ENCODE measurements at regions not wholly inside any gene's neighbourhood (a gene's known extent, or its start where the extent isn't known, plus 50 kb on each side); places are given as distances from the start of the nearest gene placed in this dataset.

DNA sequence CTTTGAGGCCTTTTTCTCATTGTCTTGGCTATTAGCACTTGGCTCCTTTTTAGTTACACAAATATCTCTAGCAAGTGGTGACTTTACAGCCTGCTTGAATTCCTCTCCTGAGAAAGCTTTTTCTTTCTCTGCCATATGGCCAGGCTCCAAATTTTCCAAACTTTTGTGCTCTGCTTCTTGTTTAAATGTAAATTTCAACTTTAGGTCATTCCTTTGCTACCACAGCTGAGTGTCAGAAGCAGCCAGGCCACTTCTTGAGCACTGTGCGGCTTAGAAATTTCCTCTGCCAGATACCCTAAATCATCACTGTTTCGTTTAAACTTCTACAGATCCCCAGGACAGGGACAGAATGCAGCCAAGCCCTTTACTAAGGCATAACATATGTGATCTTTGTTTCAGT, 222.4 kb downstream of the FBXO8 start (continued):
- TF ChIP-seq, protein P1, sequence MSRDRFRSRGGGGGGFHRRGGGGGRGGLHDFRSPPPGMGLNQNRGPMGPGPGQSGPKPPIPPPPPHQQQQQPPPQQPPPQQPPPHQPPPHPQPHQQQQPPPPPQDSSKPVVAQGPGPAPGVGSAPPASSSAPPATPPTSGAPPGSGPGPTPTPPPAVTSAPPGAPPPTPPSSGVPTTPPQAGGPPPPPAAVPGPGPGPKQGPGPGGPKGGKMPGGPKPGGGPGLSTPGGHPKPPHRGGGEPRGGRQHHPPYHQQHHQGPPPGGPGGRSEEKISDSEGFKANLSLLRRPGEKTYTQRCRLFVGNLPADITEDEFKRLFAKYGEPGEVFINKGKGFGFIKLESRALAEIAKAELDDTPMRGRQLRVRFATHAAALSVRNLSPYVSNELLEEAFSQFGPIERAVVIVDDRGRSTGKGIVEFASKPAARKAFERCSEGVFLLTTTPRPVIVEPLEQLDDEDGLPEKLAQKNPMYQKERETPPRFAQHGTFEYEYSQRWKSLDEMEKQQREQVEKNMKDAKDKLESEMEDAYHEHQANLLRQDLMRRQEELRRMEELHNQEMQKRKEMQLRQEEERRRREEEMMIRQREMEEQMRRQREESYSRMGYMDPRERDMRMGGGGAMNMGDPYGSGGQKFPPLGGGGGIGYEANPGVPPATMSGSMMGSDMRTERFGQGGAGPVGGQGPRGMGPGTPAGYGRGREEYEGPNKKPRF (IDR thresholded peaks at IDR 0.05; ENCODE audit: low read depth, low read length), result no peak

DNA sequence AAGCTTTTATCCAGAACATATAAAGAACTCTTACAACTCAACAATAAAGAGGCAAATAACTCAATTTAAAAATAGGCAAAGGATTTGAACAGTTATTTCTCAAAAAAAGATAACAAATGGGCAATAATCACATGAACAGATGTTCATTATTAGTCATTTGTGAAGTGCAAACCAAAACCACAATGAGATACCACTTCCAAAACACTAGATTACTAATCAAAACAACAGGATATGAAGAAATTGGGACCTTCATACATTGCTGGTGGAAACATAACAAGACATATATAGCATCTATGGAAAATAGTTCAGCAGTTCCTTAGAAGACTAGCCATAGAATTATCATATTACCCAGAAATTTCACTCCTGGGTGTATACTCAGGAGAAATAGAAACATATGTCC, 224.6 kb downstream of the FBXO8 start:
- no peaks in the 10 kb centered on the region for H3K27me3 ChIP-seq (ENCODE audit: control insufficient read depth in 2 of 2, insufficient read depth in 2 of 2, low read length in 2 of 2)
- FAIRE-seq (no peak), ATAC-seq (no peak), DNase-seq (ENCODE audit: extremely low read depth in 1 of 4, low spot score in 3 of 4) (no peak)
- no peak overlapping the region for H3K4me2 ChIP-seq (ENCODE audit: insufficient read depth, low read length)
- no peak overlapping the region for H3K9ac ChIP-seq (ENCODE audit: insufficient read depth in 1 of 2, low read depth in 2 of 2, low read length in 2 of 2)
- H3K4me3 ChIP-seq, result no peak overlapping the region
- in situ Hi-C loops (cut with MboI) (no loop called here), intact Hi-C loops (cut with micrococcal nuclease) (no loop called here)
- H3K9me3 ChIP-seq (replicated peaks; ENCODE audit: control insufficient read depth, insufficient read depth, low read depth, low read length), result no peaks in the 10 kb centered on the region
- no peak for TF ChIP-seq TAF9B (IDR thresholded peaks at IDR 0.05; ENCODE audit: partially characterized antibody)
- no peaks in the 10 kb centered on the region for H3K36me3 ChIP-seq (ENCODE audit: control insufficient read depth, insufficient read depth, low read length)
- BruUV-seq (replicated peaks), result no TSS peak
- H4K20me1 ChIP-seq (replicated peaks; ENCODE audit: control insufficient read depth, insufficient read depth, low read length), result no peaks in the 10 kb centered on the region
- no peak overlapping the region for H2AFZ ChIP-seq (ENCODE audit: low read depth, low read length)
- no peaks in the 10 kb centered on the region for H3K4me1 ChIP-seq (replicated peaks in 1 of 2; ENCODE audit: control insufficient read depth in 2 of 2, insufficient read depth in 2 of 2, low read length in 2 of 2)
- no peaks in the 10 kb centered on the region for H3K9me1 ChIP-seq (ENCODE audit: control insufficient read depth, insufficient read depth, low read length)
- H3K27ac ChIP-seq (ENCODE audit: extremely low read depth, low read depth, low read length), result no peak overlapping the region
- CTCF ChIA-PET (ENCODE audit: low intra/inter-chr PET ratio), result no interaction called here
- H3K79me2 ChIP-seq (ENCODE audit: control insufficient read depth, insufficient read depth, low read length), result no peaks in the 10 kb centered on the region
- POLR2A ChIA-PET, result no interaction called here

DNA sequence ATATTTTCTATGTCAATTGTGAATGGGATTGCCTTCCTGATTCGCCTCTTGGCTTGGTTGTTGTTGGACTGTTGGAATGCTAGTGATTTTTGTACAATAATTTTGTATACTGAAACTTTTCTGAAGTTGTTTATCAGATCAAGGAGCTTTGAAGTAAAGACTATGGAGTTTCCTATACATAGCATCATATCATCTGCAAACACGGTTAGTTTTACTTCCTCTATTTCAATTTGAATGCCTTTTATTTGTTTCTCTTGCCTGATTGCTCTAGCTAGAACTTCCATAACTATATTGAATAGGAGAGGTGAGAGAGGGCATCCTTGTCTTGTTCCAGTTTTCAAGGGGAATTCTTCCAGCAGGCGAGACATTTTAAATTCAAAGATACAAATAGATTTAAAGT, 226.5 kb downstream of the FBXO8 start:
- FAIRE-seq (no peak), ATAC-seq (no peak), DNase-seq (ENCODE audit: extremely low read depth in 1 of 4, low spot score in 3 of 4) (no peak)
- no peaks in the 10 kb centered on the region for H3K79me2 ChIP-seq (ENCODE audit: control insufficient read depth, insufficient read depth, low read length)
- no peaks in the 10 kb centered on the region for H3K9me1 ChIP-seq (ENCODE audit: control insufficient read depth, insufficient read depth, low read length)
- no TSS peak for BruUV-seq (replicated peaks)
- TF ChIP-seq OTX1 (CRISPR knock-in tag; IDR thresholded peaks at IDR 0.05), result no peak
- TF ChIP-seq ETV6 (IDR thresholded peaks at IDR 0.05; ENCODE audit: borderline replicate concordance in 1 of 2, low read depth in 2 of 2, low read length in 1 of 2), result no peak
- no peak for TF ChIP-seq ETV6 (CRISPR knock-in tag; IDR thresholded peaks at IDR 0.05; ENCODE audit: borderline replicate concordance)
- TF ChIP-seq ZNF133 (CRISPR knock-in tag; IDR thresholded peaks at IDR 0.05), result no peak
- TF ChIP-seq RBFOX2 (IDR thresholded peaks at IDR 0.05; ENCODE audit: low read depth, low read length), result no peak
- TF ChIP-seq HDAC2 (IDR thresholded peaks at IDR 0.05), result no peak
- TF ChIP-seq ZNF696 (CRISPR knock-in tag; conservative IDR thresholded peaks at IDR 0.05), result no peak
- TF ChIP-seq ZNF41 (CRISPR knock-in tag; conservative IDR thresholded peaks at IDR 0.05), result no peak
- H3K4me3 ChIP-seq, result no peak overlapping the region
- H3K4me1 ChIP-seq (replicated peaks in 1 of 2; ENCODE audit: control insufficient read depth in 2 of 2, insufficient read depth in 2 of 2, low read length in 2 of 2), result no peaks in the 10 kb centered on the region
- no peaks in the 10 kb centered on the region for H3K27me3 ChIP-seq (ENCODE audit: control insufficient read depth in 2 of 2, insufficient read depth in 2 of 2, low read length in 2 of 2)
- no peak overlapping the region for H3K27ac ChIP-seq (ENCODE audit: extremely low read depth, low read depth, low read length)
- H4K20me1 ChIP-seq (replicated peaks; ENCODE audit: control insufficient read depth, insufficient read depth, low read length), result no peaks in the 10 kb centered on the region
- no peak overlapping the region for H3K9ac ChIP-seq (ENCODE audit: insufficient read depth in 1 of 2, low read depth in 2 of 2, low read length in 2 of 2)
- WGBS (ENCODE audit: insufficient coverage, low coverage, missing lambda C conversion rate), result 18% methylated on average over 3 of the region's 3 CpGs
- H2AFZ ChIP-seq (ENCODE audit: low read depth, low read length), result no peak overlapping the region
- H3K4me2 ChIP-seq (ENCODE audit: insufficient read depth, low read length), result no peak overlapping the region
- POLR2A ChIA-PET, result no interaction called here
- intact Hi-C loops (cut with micrococcal nuclease) (no loop called here), in situ Hi-C loops (cut with MboI) (no loop called here)
- no peaks in the 10 kb centered on the region for H3K36me3 ChIP-seq (ENCODE audit: control insufficient read depth, insufficient read depth, low read length)
- CTCF ChIA-PET (ENCODE audit: low intra/inter-chr PET ratio), result no interaction called here
- H3K9me3 ChIP-seq (replicated peaks; ENCODE audit: control insufficient read depth, insufficient read depth, low read depth, low read length), result no peaks in the 10 kb centered on the region

Data from K562 (cell line).